ENCODE measurements at regions not wholly inside any gene's neighbourhood (a gene's known extent, or its start where the extent isn't known, plus 50 kb on each side); places are given as distances from the start of the nearest gene placed in this dataset.

- TF ChIP-seq ATF3 (CRISPR knock-in tag; IDR thresholded peaks at IDR 0.05), result no peak
- no peak for TF ChIP-seq EZH2 (conservative IDR thresholded peaks at IDR 0.05; ENCODE audit: low read depth, low read length)
- no peak for TF ChIP-seq MYNN (CRISPR knock-in tag; IDR thresholded peaks at IDR 0.05; ENCODE audit: low read depth)
- TF ChIP-seq JUN (CRISPR knock-in tag; IDR thresholded peaks at IDR 0.05), result no peak
Measured at GRCh38 chr11:113533425-113533698, 58.2 kb upstream of the DRD2 start.

Measured in HepG2 (cell line).